SK-N-SH treated with all-trans-retinoic acid at 6 μM for 48 hours (cell line): ENCODE measurements at regions not wholly inside any gene's neighbourhood (a gene's known extent, or its start where the extent isn't known, plus 50 kb on each side); places are given as distances from the start of the nearest gene placed in this dataset.

ENCODE experiments used
- CSRNP3 ChIP-seq: fragments of 250-450 bp; sonication (Bioruptor Pico); IDR thresholded peaks from 2 replicates; pipeline ENCODE4 v1.5.1; 2021; ENCODE audit warnings: mild to moderate bottlenecking, moderate library complexity
- ESRRG ChIP-seq: fragments of 250-450 bp; sonication (Bioruptor Pico); IDR thresholded peaks from 2 replicates; pipeline ENCODE4 v1.6.1; 2021; ENCODE audit warnings: mild to moderate bottlenecking
- OSR1 ChIP-seq: fragments of 250-450 bp; sonication (Bioruptor Pico); IDR thresholded peaks from 2 replicates; pipeline ENCODE4 v1.8.0; 2022; ENCODE audit warnings: moderate library complexity, mild to moderate bottlenecking, inconsistent platforms
- PATZ1 ChIP-seq: fragments of 250-450 bp; sonication (Bioruptor Pico); IDR thresholded peaks from 2 replicates; pipeline ENCODE4 v1.8.0; 2020; ENCODE audit warnings: mild to moderate bottlenecking, moderate library complexity, borderline replicate concordance
- POU6F1 ChIP-seq: fragments of 250-450 bp; sonication (Bioruptor Pico); IDR thresholded peaks from 2 replicates; pipeline ENCODE4 v1.8.0; 2021; ENCODE audit warnings: low read depth, mild to moderate bottlenecking, moderate library complexity, borderline replicate concordance
- RARB ChIP-seq: fragments of 250-450 bp; sonication (Bioruptor Pico); IDR thresholded peaks from 2 replicates; pipeline ENCODE4 v1.8.0; 2021; ENCODE audit warnings: mild to moderate bottlenecking, moderate library complexity
- SNAI2 ChIP-seq: fragments of 250-450 bp; sonication (Bioruptor Pico); IDR thresholded peaks from 2 replicates; pipeline ENCODE4 v1.5.0; 2020; ENCODE audit warnings: mild to moderate bottlenecking, moderate library complexity
- TOX ChIP-seq: fragments of 250-450 bp; sonication (Bioruptor Pico); IDR thresholded peaks from 2 replicates; pipeline ENCODE4 v1.8.0; 2021; ENCODE audit warnings: mild to moderate bottlenecking, moderate library complexity, borderline replicate concordance
- ZC3H10 ChIP-seq: fragments of 250-450 bp; sonication (Bioruptor Pico); IDR thresholded peaks from 2 replicates; pipeline ENCODE4 v1.5.1; 2021; ENCODE audit warnings: mild to moderate bottlenecking, moderate library complexity
- ZFP30 ChIP-seq: fragments of 450-650 bp; formaldehyde crosslinking; IDR thresholded peaks from 2 replicates; pipeline ENCODE4 v1.5.0; 2022; ENCODE audit warnings: mild to moderate bottlenecking, moderate library complexity
- TF ChIP-seq, protein P1 (sequence below): fragments of 250-450 bp; sonication (Bioruptor Pico); IDR thresholded peaks from 2 replicates; pipeline ENCODE4 v1.5.0; 2020; ENCODE audit warnings: mild to moderate bottlenecking, moderate library complexity

GRCh38 chr7:159212226-159212625 is 67.6 kb upstream of the VIPR2 start:
- TF ChIP-seq OSR1 (CRISPR knock-in tag) (no peak), RARB (CRISPR knock-in tag) (no peak), TOX (no peak), CSRNP3 (no peak), ZFP30 (no peak), POU6F1 (no peak), ZC3H10 (CRISPR knock-in tag) (no peak), PATZ1 (CRISPR knock-in tag) (no peak), SNAI2 (CRISPR knock-in tag) (no peak), ESRRG (CRISPR knock-in tag) (no peak)
- TF ChIP-seq, protein P1, sequence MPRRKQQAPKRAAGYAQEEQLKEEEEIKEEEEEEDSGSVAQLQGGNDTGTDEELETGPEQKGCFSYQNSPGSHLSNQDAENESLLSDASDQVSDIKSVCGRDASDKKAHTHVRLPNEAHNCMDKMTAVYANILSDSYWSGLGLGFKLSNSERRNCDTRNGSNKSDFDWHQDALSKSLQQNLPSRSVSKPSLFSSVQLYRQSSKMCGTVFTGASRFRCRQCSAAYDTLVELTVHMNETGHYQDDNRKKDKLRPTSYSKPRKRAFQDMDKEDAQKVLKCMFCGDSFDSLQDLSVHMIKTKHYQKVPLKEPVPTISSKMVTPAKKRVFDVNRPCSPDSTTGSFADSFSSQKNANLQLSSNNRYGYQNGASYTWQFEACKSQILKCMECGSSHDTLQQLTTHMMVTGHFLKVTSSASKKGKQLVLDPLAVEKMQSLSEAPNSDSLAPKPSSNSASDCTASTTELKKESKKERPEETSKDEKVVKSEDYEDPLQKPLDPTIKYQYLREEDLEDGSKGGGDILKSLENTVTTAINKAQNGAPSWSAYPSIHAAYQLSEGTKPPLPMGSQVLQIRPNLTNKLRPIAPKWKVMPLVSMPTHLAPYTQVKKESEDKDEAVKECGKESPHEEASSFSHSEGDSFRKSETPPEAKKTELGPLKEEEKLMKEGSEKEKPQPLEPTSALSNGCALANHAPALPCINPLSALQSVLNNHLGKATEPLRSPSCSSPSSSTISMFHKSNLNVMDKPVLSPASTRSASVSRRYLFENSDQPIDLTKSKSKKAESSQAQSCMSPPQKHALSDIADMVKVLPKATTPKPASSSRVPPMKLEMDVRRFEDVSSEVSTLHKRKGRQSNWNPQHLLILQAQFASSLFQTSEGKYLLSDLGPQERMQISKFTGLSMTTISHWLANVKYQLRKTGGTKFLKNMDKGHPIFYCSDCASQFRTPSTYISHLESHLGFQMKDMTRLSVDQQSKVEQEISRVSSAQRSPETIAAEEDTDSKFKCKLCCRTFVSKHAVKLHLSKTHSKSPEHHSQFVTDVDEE (CRISPR knock-in tag), result no peak
